ENCODE measurements at regions not wholly inside any gene's neighbourhood (a gene's known extent, or its start where the extent isn't known, plus 50 kb on each side); places are given as distances from the start of the nearest gene placed in this dataset.

DNA sequence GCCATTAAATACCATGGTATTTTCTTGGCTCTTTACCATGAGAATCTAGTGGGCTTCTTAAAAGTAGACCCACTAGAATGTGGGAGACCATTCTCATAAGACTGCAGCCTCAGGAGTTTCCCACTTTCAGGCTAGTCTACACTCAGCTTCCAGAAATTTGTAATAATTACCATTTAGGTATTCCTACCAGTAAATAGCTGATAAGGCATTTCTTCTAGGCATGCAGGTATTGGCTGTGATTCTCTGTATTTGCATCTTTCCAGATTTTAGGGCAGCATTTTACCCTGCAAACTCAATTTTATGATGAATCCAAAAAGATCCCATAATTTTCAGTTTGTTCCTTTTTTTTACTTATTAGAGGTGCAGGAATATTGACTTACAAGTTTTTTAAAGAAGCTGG, 496.6 kb downstream of the TRAM1L1 start:
- H3K9me3 ChIP-seq (ENCODE audit: control insufficient read depth, low read length), result no peaks in the 10 kb centered on the region
- no peak for DNase-seq
- no peaks in the 10 kb centered on the region for H3K4me1 ChIP-seq (ENCODE audit: control insufficient read depth, insufficient read depth, low read length, poor library complexity, severe bottlenecking)
- no peak overlapping the region for H3K4me3 ChIP-seq (ENCODE audit: insufficient read depth, low read depth, low read length, poor library complexity, severe bottlenecking)
- no peaks in the 10 kb centered on the region for H3K36me3 ChIP-seq (ENCODE audit: control insufficient read depth, insufficient read depth, low read length)
- no peaks in the 10 kb centered on the region for H3K27me3 ChIP-seq (replicated peaks; ENCODE audit: control insufficient read depth, insufficient read depth, low read length, poor library complexity, severe bottlenecking)
- H3K27ac ChIP-seq (ENCODE audit: insufficient read depth, low read length, poor library complexity, severe bottlenecking), result no peak overlapping the region

DNA sequence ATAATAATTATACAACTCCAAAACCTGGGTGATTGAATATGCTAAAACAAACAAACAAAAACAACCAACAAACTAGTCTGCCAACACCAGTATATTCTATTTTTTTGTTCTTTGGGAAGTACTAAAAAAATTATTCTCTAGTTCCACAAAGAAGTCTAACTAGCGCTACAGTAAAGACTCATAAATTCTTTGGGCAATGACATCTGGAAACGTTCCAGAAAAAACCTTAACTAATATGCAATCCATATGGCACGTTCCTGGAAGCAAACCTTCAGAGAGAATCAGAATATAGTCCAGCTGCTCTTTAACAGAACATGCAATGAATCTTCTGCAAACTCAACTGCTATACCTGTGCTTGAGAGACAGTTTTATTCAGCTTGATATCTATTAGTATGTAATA, 500.1 kb downstream of the TRAM1L1 start:
- DNase-seq, result no peak
- H3K4me3 ChIP-seq (ENCODE audit: insufficient read depth, low read depth, low read length, poor library complexity, severe bottlenecking), result no peak overlapping the region
- no peaks in the 10 kb centered on the region for H3K4me1 ChIP-seq (ENCODE audit: control insufficient read depth, insufficient read depth, low read length, poor library complexity, severe bottlenecking)
- no peaks in the 10 kb centered on the region for H3K27me3 ChIP-seq (replicated peaks; ENCODE audit: control insufficient read depth, insufficient read depth, low read length, poor library complexity, severe bottlenecking)
- no peaks in the 10 kb centered on the region for H3K36me3 ChIP-seq (ENCODE audit: control insufficient read depth, insufficient read depth, low read length)
- no peaks in the 10 kb centered on the region for H3K9me3 ChIP-seq (ENCODE audit: control insufficient read depth, low read length)
- H3K27ac ChIP-seq (ENCODE audit: insufficient read depth, low read length, poor library complexity, severe bottlenecking), result no peak overlapping the region

DNA sequence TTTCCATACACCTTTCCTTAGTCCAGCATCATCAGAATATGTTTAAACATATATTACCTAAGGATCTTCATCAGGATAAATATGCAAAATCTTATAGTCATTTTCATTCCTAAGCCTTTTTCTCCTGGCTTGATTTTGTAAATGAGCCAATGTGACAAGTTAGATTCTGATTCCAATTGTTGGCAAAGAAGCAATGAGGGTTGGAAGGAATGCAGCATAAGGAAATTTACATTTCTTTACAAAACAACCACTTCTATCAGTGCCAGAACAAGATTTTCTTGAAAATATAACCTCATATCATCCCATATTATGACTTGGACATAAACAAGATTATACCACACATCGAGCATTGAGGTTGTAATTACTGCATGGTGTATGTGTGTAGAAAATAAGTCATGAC, 508.1 kb downstream of the TRAM1L1 start:
- no peaks in the 10 kb centered on the region for H3K4me1 ChIP-seq (ENCODE audit: control insufficient read depth, insufficient read depth, low read length, poor library complexity, severe bottlenecking)
- no peak overlapping the region for H3K4me3 ChIP-seq (ENCODE audit: insufficient read depth, low read depth, low read length, poor library complexity, severe bottlenecking)
- no peaks in the 10 kb centered on the region for H3K9me3 ChIP-seq (ENCODE audit: control insufficient read depth, low read length)
- no peaks in the 10 kb centered on the region for H3K27me3 ChIP-seq (replicated peaks; ENCODE audit: control insufficient read depth, insufficient read depth, low read length, poor library complexity, severe bottlenecking)
- no peak overlapping the region for H3K27ac ChIP-seq (ENCODE audit: insufficient read depth, low read length, poor library complexity, severe bottlenecking)
- H3K36me3 ChIP-seq (ENCODE audit: control insufficient read depth, insufficient read depth, low read length), result no peaks in the 10 kb centered on the region
- DNase-seq, result no peak

DNA sequence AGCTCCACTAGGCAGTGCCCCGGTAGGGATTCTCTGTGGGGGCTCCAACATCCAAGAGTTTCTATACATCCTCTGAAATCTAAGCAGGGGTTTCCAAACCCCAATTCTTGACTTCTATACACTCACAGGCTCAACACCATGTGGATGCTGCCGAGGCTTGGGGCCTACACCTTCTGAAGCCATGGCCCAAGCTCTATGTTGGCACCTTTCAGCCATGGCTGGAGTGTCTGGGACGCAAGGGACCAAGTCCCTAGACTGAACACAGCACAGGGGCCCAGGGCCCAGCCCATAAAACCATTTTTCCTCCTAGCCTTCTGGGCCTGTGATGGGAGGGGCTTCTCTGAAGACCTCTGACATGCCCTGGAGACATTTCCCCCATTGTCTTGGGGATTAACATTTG, 511.8 kb downstream of the TRAM1L1 start:
- no peaks in the 10 kb centered on the region for H3K9me3 ChIP-seq (ENCODE audit: control insufficient read depth, low read length)
- DNase-seq, result no peak
- H3K36me3 ChIP-seq (ENCODE audit: control insufficient read depth, insufficient read depth, low read length), result no peaks in the 10 kb centered on the region
- no peak overlapping the region for H3K4me3 ChIP-seq (ENCODE audit: insufficient read depth, low read depth, low read length, poor library complexity, severe bottlenecking)
- no peaks in the 10 kb centered on the region for H3K27me3 ChIP-seq (replicated peaks; ENCODE audit: control insufficient read depth, insufficient read depth, low read length, poor library complexity, severe bottlenecking)
- H3K4me1 ChIP-seq (ENCODE audit: control insufficient read depth, insufficient read depth, low read length, poor library complexity, severe bottlenecking), result no peaks in the 10 kb centered on the region
- H3K27ac ChIP-seq (ENCODE audit: insufficient read depth, low read length, poor library complexity, severe bottlenecking), result no peak overlapping the region

DNA sequence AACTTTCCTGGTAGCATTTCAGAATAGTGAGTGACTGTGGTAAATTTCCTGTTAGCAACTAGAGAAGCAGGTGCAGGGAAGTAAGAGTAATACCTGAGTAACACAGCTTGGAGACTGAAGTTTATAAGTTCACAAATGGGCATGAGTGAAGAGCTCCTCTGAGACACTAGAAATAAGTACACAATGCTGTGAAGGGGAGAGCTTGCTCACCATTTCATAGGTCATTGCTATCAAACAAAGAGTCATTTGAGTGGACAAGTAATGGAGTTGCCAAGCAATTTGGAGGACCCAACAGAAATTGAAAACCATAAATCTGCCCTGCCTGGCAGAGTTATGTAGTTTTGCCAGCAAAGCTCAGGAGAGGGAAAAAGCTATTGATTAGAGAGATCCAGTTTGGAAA, 523.6 kb downstream of the TRAM1L1 start:
- Histone ChIP-seq H3K36me3 (ENCODE audit: control insufficient read depth, insufficient read depth, low read length) (no peaks in the 10 kb centered on the region), H3K4me1 (ENCODE audit: control insufficient read depth, insufficient read depth, low read length, poor library complexity, severe bottlenecking) (no peaks in the 10 kb centered on the region), H3K9me3 (ENCODE audit: control insufficient read depth, low read length) (no peaks in the 10 kb centered on the region), H3K4me3 (ENCODE audit: insufficient read depth, low read depth, low read length, poor library complexity, severe bottlenecking) (no peak overlapping the region), H3K27ac (ENCODE audit: insufficient read depth, low read length, poor library complexity, severe bottlenecking) (no peak overlapping the region), H3K27me3 (replicated peaks; ENCODE audit: control insufficient read depth, insufficient read depth, low read length, poor library complexity, severe bottlenecking) (no peaks in the 10 kb centered on the region)
- no peak for DNase-seq

DNA sequence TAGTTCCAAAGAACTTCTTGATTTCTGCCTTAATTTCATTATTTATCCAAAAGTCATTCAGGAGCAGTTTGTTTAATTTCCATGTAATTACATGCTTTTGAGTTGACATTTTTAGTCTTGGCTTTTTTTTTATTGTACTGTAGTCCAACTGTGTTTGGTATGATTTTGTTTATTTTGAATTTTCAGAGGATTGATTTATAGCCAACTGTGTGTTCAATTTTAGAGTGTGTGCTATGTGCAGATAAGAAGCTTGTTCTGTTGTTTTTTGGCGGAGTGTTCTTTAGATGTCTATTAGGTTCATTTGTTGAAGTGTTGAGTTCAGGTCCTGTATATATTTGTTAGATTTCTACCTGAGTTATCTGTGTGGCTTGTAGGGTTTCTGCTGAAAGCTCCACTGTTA, 533.6 kb downstream of the TRAM1L1 start:
- no peak overlapping the region for H3K27ac ChIP-seq (ENCODE audit: insufficient read depth, low read length, poor library complexity, severe bottlenecking)
- H3K4me3 ChIP-seq (ENCODE audit: insufficient read depth, low read depth, low read length, poor library complexity, severe bottlenecking), result no peak overlapping the region
- no peaks in the 10 kb centered on the region for H3K9me3 ChIP-seq (ENCODE audit: control insufficient read depth, low read length)
- DNase-seq, result no peak
- no peaks in the 10 kb centered on the region for H3K27me3 ChIP-seq (replicated peaks; ENCODE audit: control insufficient read depth, insufficient read depth, low read length, poor library complexity, severe bottlenecking)
- H3K4me1 ChIP-seq (ENCODE audit: control insufficient read depth, insufficient read depth, low read length, poor library complexity, severe bottlenecking), result no peaks in the 10 kb centered on the region
- no peaks in the 10 kb centered on the region for H3K36me3 ChIP-seq (ENCODE audit: control insufficient read depth, insufficient read depth, low read length)

DNA sequence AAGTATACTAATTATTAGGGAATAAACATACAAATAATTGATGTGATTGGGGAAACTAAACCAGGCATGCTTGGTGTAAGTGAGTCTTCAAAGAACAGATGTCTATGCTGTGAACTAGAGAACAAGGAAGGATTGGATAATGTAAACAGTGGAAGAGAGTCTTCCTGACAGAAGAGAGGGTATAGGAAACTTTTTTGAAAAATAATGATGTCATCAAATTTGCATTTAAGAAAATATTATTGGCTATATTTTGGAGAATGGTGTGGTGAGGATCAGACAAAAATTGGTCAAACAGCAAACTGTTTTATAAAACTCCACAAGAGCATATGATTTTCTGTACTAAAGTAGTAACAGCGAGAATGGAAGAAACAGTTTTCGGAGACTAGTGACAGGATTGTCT, 537.7 kb downstream of the TRAM1L1 start:
- Histone ChIP-seq H3K4me1 (ENCODE audit: control insufficient read depth, insufficient read depth, low read length, poor library complexity, severe bottlenecking) (no peaks in the 10 kb centered on the region), H3K36me3 (ENCODE audit: control insufficient read depth, insufficient read depth, low read length) (no peaks in the 10 kb centered on the region), H3K9me3 (ENCODE audit: control insufficient read depth, low read length) (no peaks in the 10 kb centered on the region), H3K4me3 (ENCODE audit: insufficient read depth, low read depth, low read length, poor library complexity, severe bottlenecking) (no peak overlapping the region), H3K27ac (ENCODE audit: insufficient read depth, low read length, poor library complexity, severe bottlenecking) (no peak overlapping the region), H3K27me3 (replicated peaks; ENCODE audit: control insufficient read depth, insufficient read depth, low read length, poor library complexity, severe bottlenecking) (no peaks in the 10 kb centered on the region)
- DNase-seq, result no peak

DNA sequence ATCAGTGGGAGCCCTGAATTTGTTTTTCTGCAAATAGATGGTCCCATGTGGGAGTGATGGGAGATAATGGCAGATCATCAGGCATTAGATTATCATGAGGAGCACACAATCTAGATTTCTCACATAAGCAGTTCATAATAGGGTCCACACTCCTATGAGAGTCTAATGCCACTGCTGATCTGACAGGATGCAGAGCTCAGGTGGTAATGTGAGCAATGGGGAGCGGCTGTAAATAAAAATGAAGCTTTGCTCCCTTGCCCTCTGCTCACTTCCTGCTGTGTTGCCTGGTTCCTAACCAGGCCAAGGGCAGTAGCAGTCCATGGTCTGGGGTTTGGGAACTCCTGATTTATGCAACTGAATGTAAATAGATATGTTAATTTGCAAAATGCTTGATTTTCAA, 538.6 kb downstream of the TRAM1L1 start:
- DNase-seq, result no peak

DNA sequence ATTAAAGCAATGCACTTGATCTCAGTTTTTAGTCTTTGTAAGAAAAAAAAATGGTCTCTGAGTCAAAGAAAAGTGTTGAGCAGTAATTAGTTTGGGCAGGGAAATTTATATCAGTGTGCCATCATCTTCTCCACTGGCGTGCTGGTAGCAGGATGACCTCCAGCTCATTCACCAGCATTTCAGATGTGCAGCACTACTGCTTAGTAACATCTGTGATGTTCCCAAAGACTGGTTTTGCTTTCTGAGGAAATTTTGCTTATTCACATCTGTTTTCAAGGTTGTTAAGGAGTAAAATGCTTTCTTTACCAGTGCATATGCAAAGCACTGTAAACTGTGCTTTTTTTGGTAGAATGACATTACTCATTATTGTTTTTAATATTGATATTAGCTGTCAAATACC, 540.4 kb downstream of the TRAM1L1 start:
- H3K36me3 ChIP-seq (ENCODE audit: control insufficient read depth, insufficient read depth, low read length), result no peaks in the 10 kb centered on the region
- H3K4me3 ChIP-seq (ENCODE audit: insufficient read depth, low read depth, low read length, poor library complexity, severe bottlenecking), result no peak overlapping the region
- no peaks in the 10 kb centered on the region for H3K27me3 ChIP-seq (replicated peaks; ENCODE audit: control insufficient read depth, insufficient read depth, low read length, poor library complexity, severe bottlenecking)
- H3K27ac ChIP-seq (ENCODE audit: insufficient read depth, low read length, poor library complexity, severe bottlenecking), result no peak overlapping the region
- no peaks in the 10 kb centered on the region for H3K4me1 ChIP-seq (ENCODE audit: control insufficient read depth, insufficient read depth, low read length, poor library complexity, severe bottlenecking)
- DNase-seq, result no peak
- H3K9me3 ChIP-seq (ENCODE audit: control insufficient read depth, low read length), result no peaks in the 10 kb centered on the region

More for the DNA sequence above, 538.6 kb downstream of the TRAM1L1 start:
- H3K27ac ChIP-seq (ENCODE audit: insufficient read depth, low read length, poor library complexity, severe bottlenecking), result no peak overlapping the region
- H3K4me1 ChIP-seq (ENCODE audit: control insufficient read depth, insufficient read depth, low read length, poor library complexity, severe bottlenecking), result no peaks in the 10 kb centered on the region
- no peak overlapping the region for H3K4me3 ChIP-seq (ENCODE audit: insufficient read depth, low read depth, low read length, poor library complexity, severe bottlenecking)
- no peaks in the 10 kb centered on the region for H3K27me3 ChIP-seq (replicated peaks; ENCODE audit: control insufficient read depth, insufficient read depth, low read length, poor library complexity, severe bottlenecking)
- H3K9me3 ChIP-seq (ENCODE audit: control insufficient read depth, low read length), result no peaks in the 10 kb centered on the region
- H3K36me3 ChIP-seq (ENCODE audit: control insufficient read depth, insufficient read depth, low read length), result no peaks in the 10 kb centered on the region

DNA sequence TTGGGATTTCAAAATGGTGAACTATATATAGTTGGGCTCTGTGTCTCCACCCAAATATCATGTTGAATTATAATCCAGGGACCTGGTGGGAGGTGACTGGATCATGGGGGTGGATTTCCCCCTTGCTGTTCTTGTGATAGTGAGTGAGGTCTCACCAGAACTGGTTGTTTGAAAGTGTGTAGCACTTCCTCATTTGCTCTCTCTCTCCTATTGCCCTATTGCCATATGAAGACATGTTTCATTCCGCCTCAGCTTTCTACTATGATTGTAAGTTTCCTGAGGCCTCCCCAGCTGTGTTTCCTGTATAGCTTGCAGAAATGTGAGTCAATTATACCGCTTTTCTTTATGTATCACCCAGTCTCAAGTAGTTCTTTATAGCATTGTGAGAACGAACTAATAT, 545.6 kb downstream of the TRAM1L1 start:
- DNase-seq, result no peak
- no peaks in the 10 kb centered on the region for H3K9me3 ChIP-seq (ENCODE audit: control insufficient read depth, low read length)
- no peak overlapping the region for H3K27ac ChIP-seq (ENCODE audit: insufficient read depth, low read length, poor library complexity, severe bottlenecking)
- H3K4me1 ChIP-seq (ENCODE audit: control insufficient read depth, insufficient read depth, low read length, poor library complexity, severe bottlenecking), result no peaks in the 10 kb centered on the region
- H3K36me3 ChIP-seq (ENCODE audit: control insufficient read depth, insufficient read depth, low read length), result no peaks in the 10 kb centered on the region
- H3K27me3 ChIP-seq (replicated peaks; ENCODE audit: control insufficient read depth, insufficient read depth, low read length, poor library complexity, severe bottlenecking), result no peaks in the 10 kb centered on the region
- no peak overlapping the region for H3K4me3 ChIP-seq (ENCODE audit: insufficient read depth, low read depth, low read length, poor library complexity, severe bottlenecking)

DNA sequence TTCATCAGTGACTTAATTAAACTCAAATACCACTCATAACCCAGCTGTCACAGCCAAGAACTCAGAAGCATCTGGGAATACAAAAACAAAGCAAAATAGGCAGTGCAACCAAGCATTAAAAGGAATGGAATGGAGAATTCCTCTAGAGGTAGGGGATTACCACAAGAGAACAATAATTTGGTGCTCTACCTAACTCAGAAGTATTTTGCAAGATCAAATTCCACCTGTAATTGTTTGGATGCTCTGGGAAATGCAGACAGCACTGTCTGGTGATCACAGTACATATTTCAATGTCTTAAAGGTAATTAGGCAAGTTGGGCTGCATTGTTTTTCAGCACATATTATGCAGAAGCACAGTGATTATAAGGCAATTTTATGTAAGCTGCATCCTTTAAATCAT, 547.5 kb downstream of the TRAM1L1 start:
- H3K27ac ChIP-seq (ENCODE audit: insufficient read depth, low read length, poor library complexity, severe bottlenecking), result no peak overlapping the region
- H3K9me3 ChIP-seq (ENCODE audit: control insufficient read depth, low read length), result no peaks in the 10 kb centered on the region
- H3K4me3 ChIP-seq (ENCODE audit: insufficient read depth, low read depth, low read length, poor library complexity, severe bottlenecking), result no peak overlapping the region
- H3K36me3 ChIP-seq (ENCODE audit: control insufficient read depth, insufficient read depth, low read length), result no peaks in the 10 kb centered on the region
- no peaks in the 10 kb centered on the region for H3K4me1 ChIP-seq (ENCODE audit: control insufficient read depth, insufficient read depth, low read length, poor library complexity, severe bottlenecking)
- no peaks in the 10 kb centered on the region for H3K27me3 ChIP-seq (replicated peaks; ENCODE audit: control insufficient read depth, insufficient read depth, low read length, poor library complexity, severe bottlenecking)
- DNase-seq, result no peak
